Smooth muscle cell (in vitro differentiated cells): ENCODE measurements at regions not wholly inside any gene's neighbourhood (a gene's known extent, or its start where the extent isn't known, plus 50 kb on each side); places are given as distances from the start of the nearest gene placed in this dataset.

ENCODE experiments used
- DNase-seq: peaks from one replicate; lab custom pipeline; 2025; ENCODE audit not compliant: unreplicated experiment; lab: John Stamatoyannopoulos, UW
- H2AFZ ChIP-seq: fragments of 200-600 bp; sonication (generic); 2 replicates; pipeline ENCODE4 v1.6.0; 2016; ENCODE audit warnings: antibody characterized with exemption, low read depth, mild to moderate bottlenecking
- H3F3A ChIP-seq: fragments of 200-600 bp; sonication (generic); 2 replicates; pipeline ENCODE4 v1.6.0; 2017; ENCODE audit warnings: antibody characterized with exemption, low read depth
- H3K27ac ChIP-seq: fragments of 200-600 bp; sonication (generic); 2 replicates; pipeline ENCODE4 v1.5.1; 2016; ENCODE audit warnings: low read depth, mild to moderate bottlenecking
- H3K27me3 ChIP-seq: fragments of 200-600 bp; sonication (generic); 2 replicates; pipeline ENCODE4 v1.6.1; 2016; ENCODE audit warnings: low read depth, mild to moderate bottlenecking
- H3K36me3 ChIP-seq: fragments of 200-600 bp; sonication (generic); 2 replicates; pipeline ENCODE4 v1.5.1; 2016; ENCODE audit warnings: low read depth
- H3K4me1 ChIP-seq: fragments of 200-600 bp; sonication (generic); 2 replicates; pipeline ENCODE4 v1.5.1; 2016; ENCODE audit warnings: low read depth
- H3K4me2 ChIP-seq: fragments of 200-600 bp; sonication (generic); 2 replicates; pipeline ENCODE4 v1.6.0; 2016; ENCODE audit warnings: mild to moderate bottlenecking
- H3K4me3 ChIP-seq: fragments of 200-600 bp; sonication (generic); 2 replicates; pipeline ENCODE4 v1.5.1; 2016; ENCODE audit warnings: mild to moderate bottlenecking
- H3K79me2 ChIP-seq: fragments of 200-600 bp; sonication (generic); 2 replicates; pipeline ENCODE4 v1.6.0; 2016; ENCODE audit warnings: low read depth, mild to moderate bottlenecking
- H3K9ac ChIP-seq: fragments of 200-600 bp; sonication (generic); 2 replicates; pipeline ENCODE4 v1.6.0; 2016; ENCODE audit warnings: low read depth
- H3K9me3 ChIP-seq: fragments of 200-600 bp; sonication (generic); replicated peaks from 2 replicates; pipeline ENCODE4 v1.5.1; 2016; ENCODE audit warnings: low read depth
- H4K20me1 ChIP-seq: fragments of 200-600 bp; sonication (generic); 2 replicates; pipeline ENCODE4 v1.6.0; 2016; ENCODE audit warnings: low read depth
- CTCF ChIP-seq: fragments of 200-600 bp; sonication (generic); IDR thresholded peaks from 2 replicates; pipeline ENCODE4 v1.5.1; 2017; ENCODE audit warnings: borderline replicate concordance, mild to moderate bottlenecking, antibody characterized with exemption; ENCODE audit not compliant: insufficient read depth, poor library complexity, severe bottlenecking
- WGBS: methylation state at CpG from one replicate; pipeline ENCODE4 v1.1.7; 2016; ENCODE audit warnings: low lambda C conversion rate; 5-methylcytosine and 5-hydroxymethylcytosine counted together

GRCh38 chr7:17497549-17498167 lies 199.2 kb downstream of the AHR start:
- Histone ChIP-seq H2AFZ (peak overlapping the region; percentile 30), H4K20me1 (no peaks in the 10 kb centered on the region), H3K27me3 (no peaks in the 10 kb centered on the region), H3K9ac (no peak overlapping the region), H3F3A (no peaks in the 10 kb centered on the region), H3K4me2 (no peak overlapping the region), H3K4me1 (no peaks in the 10 kb centered on the region), H3K9me3 (no peaks in the 10 kb centered on the region), H3K36me3 (no peaks in the 10 kb centered on the region), H3K4me3 (no peak overlapping the region), H3K27ac (no peak overlapping the region), H3K79me2 (no peaks in the 10 kb centered on the region)
- no peak for DNase-seq
- WGBS: 66% methylated on average over 5 of the region's 5 CpGs
- no peak for TF ChIP-seq CTCF

- Histone ChIP-seq H3K9ac (no peak overlapping the region), H3K9me3 (no peaks in the 10 kb centered on the region), H3K36me3 (no peaks in the 10 kb centered on the region), H3K79me2 (no peaks in the 10 kb centered on the region), H4K20me1 (no peaks in the 10 kb centered on the region), H3K4me1 (no peaks in the 10 kb centered on the region), H3K27ac (no peak overlapping the region), H3K27me3 (no peaks in the 10 kb centered on the region), H3F3A (no peaks in the 10 kb centered on the region), H3K4me3 (no peak overlapping the region), H2AFZ (no peak overlapping the region), H3K4me2 (no peak overlapping the region)
- TF ChIP-seq CTCF: no peak
- 80% methylated on average over 4 of the region's 4 CpGs for WGBS
- DNase-seq: no peak
Observed at GRCh38 chr7:17498230-17498629, 199.8 kb downstream of the AHR start.

GRCh38 chr7:17500736-17501135 lies 202.3 kb downstream of the AHR start:
- no peaks in the 10 kb centered on the region for H3K79me2 ChIP-seq
- H3K27me3 ChIP-seq: no peaks in the 10 kb centered on the region
- H4K20me1 ChIP-seq: no peaks in the 10 kb centered on the region
- H3K9ac ChIP-seq: no peak overlapping the region
- H2AFZ ChIP-seq: no peak overlapping the region
- H3K4me2 ChIP-seq: no peak overlapping the region
- H3K4me3 ChIP-seq: no peak overlapping the region
- H3F3A ChIP-seq: no peaks in the 10 kb centered on the region
- no peaks in the 10 kb centered on the region for H3K36me3 ChIP-seq
- no peak for TF ChIP-seq CTCF
- no peak for DNase-seq
- no peaks in the 10 kb centered on the region for H3K4me1 ChIP-seq
- H3K27ac ChIP-seq: no peak overlapping the region
- no peaks in the 10 kb centered on the region for H3K9me3 ChIP-seq

GRCh38 chr7:17501441-17502212 lies 203.2 kb downstream of the AHR start:
- WGBS: 90% methylated on average over 1 of the region's 1 CpG
- no peak overlapping the region for H3K4me3 ChIP-seq

More at GRCh38 chr7:17501441-17502212, 203.2 kb downstream of the AHR start:
- no peak for DNase-seq
- no peak overlapping the region for H2AFZ ChIP-seq
- H3F3A ChIP-seq: no peaks in the 10 kb centered on the region
- H3K27ac ChIP-seq: no peak overlapping the region
- H3K36me3 ChIP-seq: no peaks in the 10 kb centered on the region
- no peaks in the 10 kb centered on the region for H3K9me3 ChIP-seq
- no peak overlapping the region for H3K9ac ChIP-seq
- no peak overlapping the region for H3K4me2 ChIP-seq
- H3K27me3 ChIP-seq: no peaks in the 10 kb centered on the region
- no peaks in the 10 kb centered on the region for H3K79me2 ChIP-seq
- no peaks in the 10 kb centered on the region for H3K4me1 ChIP-seq
- no peak for TF ChIP-seq CTCF
- no peaks in the 10 kb centered on the region for H4K20me1 ChIP-seq
